KOPT-K1 (cell line): ENCODE measurements at regions not wholly inside any gene's neighbourhood (a gene's known extent, or its start where the extent isn't known, plus 50 kb on each side); places are given as distances from the start of the nearest gene placed in this dataset.

Experiments used
- H3K27ac ChIP-seq: fragments of 200-600 bp; sonication (generic); 2 replicates; pipeline ENCODE4 v1.5.1; 2016; ENCODE audit warnings: antibody characterized with exemption, mild to moderate bottlenecking, low read depth, low read length; ENCODE audit not compliant: poor library complexity, severe bottlenecking
- H3K36me3 ChIP-seq: fragments of 200-600 bp; sonication (generic); 2 replicates; pipeline ENCODE4 v1.5.1; 2017; ENCODE audit warnings: antibody characterized with exemption, mild to moderate bottlenecking, low read length, moderate library complexity; ENCODE audit not compliant: insufficient read depth
- H3K9me3 ChIP-seq: fragments of 200-600 bp; sonication (generic); 2 replicates; pipeline ENCODE4 v1.5.1; 2017; ENCODE audit warnings: antibody characterized with exemption, low read length, mild to moderate bottlenecking; ENCODE audit not compliant: insufficient read depth, poor library complexity, severe bottlenecking

DNA sequence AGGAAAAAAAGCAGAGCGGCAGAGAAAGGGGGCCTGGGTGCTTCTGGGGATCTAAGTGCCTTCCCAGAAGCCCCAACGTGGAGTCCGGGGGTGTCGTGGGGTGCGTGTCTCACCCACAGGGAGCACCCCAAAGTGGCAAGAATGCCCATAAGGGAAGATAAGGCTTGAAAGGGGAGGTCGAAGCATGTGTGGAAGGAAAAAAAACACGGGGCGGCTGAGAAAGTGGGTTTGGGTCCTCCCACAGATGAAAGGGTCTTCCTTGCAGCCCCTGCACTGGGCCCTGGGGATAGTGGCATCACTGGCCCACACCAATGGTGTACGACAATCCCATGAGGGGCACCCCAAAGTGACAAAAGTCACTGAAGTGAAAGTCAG lies 275.5 kb downstream of the ALG10 start:
- Histone ChIP-seq H3K36me3 (no peaks in the 10 kb centered on the region), H3K27ac (no peak overlapping the region), H3K9me3 (peaks cover 95% of the 10 kb centered on the region)

DNA sequence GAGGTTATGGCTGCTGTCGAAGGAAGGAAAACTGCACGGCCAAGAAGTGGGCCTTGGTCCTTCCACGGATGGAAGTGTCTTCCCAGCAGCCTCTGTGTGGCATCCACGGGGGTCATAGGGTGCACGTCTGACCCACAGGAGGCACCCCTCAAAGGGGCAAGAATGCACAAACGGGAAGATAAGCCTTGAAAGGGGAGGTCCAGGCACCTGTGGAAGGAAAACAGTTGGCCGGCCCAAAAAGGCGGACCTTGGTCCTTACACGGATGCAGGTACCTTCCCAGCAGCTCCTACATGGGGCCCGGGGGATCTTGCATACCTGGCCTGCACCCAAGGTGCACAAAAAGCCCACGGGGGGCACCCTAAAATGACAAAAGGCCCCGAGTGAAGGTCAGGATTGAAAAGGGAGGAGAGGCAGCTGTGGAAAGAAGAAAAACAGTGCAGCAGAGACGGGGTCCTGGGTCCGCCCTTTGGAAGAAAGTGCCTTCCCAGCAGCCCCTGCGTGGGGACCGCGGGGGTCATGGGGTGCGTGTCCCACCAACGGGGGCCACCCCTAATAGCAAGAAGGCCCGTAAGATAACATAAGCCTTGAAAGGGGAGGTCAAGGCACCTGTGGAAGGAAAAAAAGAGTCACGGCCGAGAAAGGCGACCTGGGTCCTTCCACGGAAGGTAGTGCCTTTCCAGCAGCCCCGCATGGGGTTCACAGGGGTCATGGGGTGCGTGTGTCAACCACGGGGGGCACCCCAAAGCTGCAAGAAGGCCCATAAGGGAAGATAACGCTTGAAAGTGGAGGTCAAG lies 276.1 kb downstream of the ALG10 start:
- no peak overlapping the region for H3K27ac ChIP-seq
- H3K36me3 ChIP-seq: no peaks in the 10 kb centered on the region
- peaks cover 100% of the 10 kb centered on the region for H3K9me3 ChIP-seq

DNA sequence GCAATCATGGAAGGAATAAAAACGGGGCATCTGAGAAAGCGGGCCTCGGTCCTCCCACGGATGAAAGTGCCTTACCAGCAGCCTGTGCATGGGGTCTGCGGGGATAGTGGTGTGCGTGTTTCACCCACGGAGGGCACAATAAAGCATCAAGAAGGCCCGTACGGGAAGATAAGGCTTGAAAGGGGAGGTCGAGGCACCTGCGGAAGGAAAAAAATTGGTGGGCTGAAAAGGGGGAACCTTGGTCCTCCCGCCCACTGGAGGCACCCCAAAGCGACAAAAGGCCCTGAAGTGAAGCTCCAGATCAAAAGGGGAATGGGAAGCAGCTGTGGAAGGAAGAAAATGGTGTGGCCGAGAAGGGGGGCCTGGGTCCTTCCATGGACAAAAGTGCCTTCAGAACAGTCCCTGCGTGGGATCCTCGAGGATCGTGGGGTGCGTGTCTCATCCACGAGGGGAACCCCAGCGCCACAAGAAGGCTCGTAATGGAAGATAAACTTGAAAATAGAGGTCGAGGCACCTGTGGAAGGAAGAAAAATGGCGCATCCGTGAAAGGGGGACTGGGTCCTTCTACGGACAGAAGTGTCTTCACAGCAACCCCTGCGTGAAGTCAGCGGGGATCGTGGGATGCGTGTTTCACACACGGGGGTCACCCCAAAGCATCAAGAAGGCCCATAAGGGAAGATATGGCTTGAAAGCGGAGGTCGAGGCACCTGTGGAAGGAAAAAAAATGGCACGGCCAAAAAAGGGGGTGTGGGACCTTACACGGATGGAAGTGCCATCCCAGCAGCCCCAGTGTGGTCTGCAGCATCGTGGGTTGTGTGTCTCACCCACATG lies 276.9 kb downstream of the ALG10 start:
- peaks cover 100% of the 10 kb centered on the region for H3K9me3 ChIP-seq
- no peak overlapping the region for H3K27ac ChIP-seq
- no peaks in the 10 kb centered on the region for H3K36me3 ChIP-seq

DNA sequence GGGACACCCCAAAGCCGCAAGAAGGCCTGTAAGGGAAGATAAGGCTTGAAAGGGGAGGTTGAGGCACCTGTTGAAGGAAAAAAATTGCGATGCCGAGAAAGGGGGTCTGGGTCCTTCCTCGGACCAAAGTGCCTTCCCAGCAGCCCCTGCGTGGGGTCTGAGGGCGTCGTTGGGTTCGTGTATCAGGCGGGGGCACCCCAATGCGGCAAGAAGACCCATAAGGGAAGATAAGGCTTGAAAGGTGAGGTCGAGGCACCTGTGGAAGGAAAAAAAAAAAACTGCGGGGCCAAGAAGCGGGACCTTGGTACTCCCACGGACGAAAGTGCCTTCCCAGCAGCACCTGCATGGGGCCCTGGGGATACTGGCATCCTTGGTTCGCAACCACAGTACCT lies 277.5 kb downstream of the ALG10 start:
- Histone ChIP-seq H3K36me3 (no peaks in the 10 kb centered on the region), H3K9me3 (peaks cover 100% of the 10 kb centered on the region), H3K27ac (no peak overlapping the region)

DNA sequence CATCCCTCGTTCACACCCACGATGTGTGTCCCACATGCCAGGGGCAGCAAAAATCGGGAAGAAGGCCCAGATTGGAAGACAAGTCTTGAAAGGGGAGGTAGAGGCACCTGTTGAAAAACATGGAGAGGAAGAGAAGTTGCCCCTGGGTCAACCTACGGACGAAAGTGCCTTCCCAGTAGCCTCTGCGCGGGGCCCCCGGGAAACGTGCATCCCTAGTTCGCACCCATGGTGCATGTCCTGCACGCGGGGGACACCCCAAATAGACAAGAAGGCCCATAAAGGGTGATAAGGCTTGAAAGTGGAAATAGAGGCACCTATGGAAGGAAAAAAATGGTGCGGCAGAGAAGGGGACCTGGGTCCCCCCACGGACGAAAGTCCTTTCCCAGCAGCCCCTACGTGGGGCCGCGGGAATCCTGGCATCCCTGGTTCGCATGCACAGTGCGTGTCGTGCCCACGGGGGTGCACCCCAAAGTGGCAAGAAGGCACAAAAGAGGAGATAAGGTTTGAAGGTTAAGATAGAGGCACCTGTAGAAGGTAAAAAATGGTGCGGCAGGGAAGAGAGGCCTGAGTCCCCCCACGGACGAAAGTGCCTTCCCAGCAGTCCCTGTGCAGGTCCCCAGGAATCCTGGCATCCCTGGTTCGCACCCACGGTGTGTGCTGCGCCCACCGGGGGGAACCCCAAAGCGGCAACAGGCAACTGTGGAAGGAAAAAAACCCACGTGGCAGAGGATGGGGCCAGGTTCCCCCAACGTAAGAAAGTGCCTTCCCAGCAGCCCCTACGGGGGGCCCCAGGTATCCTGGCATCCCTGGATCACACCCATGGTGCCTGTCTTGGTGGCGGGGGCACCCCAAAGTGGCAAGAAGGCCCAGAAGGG lies 278.3 kb downstream of the ALG10 start:
- Histone ChIP-seq H3K9me3 (peaks cover 100% of the 10 kb centered on the region), H3K36me3 (no peaks in the 10 kb centered on the region), H3K27ac (no peak overlapping the region)

DNA sequence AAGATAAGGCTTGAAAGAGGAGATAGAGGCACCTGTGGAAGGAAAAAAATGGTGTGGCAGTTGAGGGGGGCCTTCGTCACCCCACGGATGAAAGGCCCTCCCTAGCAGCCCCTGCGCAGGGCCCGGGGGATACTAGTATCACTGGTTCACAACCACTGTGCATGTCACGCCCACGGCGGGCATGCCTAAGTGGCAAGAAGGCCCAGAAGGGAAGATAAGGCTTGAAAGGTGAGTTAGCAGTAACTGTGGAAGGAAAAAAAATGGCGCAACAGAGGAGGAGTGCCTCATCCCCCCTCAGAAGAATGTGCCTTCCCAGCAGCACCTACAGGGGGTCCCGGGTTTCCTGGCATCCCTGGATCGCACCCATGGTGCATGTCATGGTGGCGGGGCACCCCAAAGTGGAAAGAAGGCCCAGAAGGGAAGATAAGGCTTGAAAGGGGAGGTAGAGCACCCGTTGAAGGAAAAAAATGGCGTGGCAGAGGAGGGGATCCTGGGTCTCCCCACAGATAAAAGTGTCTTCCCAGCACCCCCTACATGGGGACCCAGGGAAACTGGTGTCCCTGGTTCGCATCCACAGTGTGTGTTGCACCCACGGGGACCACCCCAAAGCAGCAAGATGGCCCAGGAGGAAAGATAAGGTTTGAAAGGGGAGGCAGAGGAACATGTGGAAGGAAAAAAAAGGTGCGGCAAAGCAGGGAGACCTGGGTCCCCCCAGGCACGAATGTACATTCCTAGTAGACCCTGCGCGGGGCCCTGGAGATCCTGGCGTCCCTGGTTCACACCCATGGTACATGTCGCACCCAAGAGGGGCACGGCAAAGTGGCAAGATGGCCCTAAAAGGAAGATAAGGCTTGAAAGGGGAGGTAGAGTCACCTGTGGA lies 279.2 kb downstream of the ALG10 start:
- Histone ChIP-seq H3K9me3 (peaks cover 100% of the 10 kb centered on the region), H3K27ac (no peak overlapping the region), H3K36me3 (no peaks in the 10 kb centered on the region)

DNA sequence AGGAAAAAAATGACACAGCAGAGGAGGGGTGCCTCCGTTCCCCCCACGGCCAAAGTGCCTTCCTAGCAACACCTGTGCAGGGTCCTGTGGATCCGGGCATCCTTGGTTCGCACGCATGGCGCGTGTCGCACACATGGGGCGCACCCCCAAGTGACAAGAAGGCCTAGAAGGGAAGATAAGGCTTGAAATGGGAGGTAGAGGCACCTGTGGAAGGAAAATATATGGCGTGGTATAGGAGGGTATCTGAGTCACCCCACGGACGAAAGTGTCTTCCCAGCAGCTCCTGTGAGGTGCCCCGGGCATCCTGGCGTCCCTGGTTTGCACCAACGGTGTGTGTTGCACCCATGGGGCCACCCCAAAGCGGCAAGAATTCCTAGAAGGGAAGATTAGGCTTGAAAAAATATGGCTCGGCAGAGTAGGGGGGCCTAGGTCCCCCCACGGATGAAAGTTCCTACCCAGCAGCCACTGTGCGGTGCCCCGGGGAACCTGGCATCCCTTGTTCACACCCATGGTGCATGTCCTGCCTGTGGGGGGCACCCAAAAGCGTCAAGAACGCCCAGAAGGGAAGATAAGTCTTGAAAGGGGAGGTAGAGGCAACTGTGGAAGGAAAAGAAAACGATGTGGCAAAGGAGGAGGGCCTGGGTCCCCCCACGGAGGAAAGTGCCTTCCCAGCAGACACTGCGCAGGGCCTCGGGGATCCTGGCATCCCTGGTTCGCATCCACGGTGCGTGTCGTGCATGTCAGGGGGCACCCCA lies 280.0 kb downstream of the ALG10 start:
- no peak overlapping the region for H3K27ac ChIP-seq
- peaks cover 95% of the 10 kb centered on the region for H3K9me3 ChIP-seq
- no peaks in the 10 kb centered on the region for H3K36me3 ChIP-seq

DNA sequence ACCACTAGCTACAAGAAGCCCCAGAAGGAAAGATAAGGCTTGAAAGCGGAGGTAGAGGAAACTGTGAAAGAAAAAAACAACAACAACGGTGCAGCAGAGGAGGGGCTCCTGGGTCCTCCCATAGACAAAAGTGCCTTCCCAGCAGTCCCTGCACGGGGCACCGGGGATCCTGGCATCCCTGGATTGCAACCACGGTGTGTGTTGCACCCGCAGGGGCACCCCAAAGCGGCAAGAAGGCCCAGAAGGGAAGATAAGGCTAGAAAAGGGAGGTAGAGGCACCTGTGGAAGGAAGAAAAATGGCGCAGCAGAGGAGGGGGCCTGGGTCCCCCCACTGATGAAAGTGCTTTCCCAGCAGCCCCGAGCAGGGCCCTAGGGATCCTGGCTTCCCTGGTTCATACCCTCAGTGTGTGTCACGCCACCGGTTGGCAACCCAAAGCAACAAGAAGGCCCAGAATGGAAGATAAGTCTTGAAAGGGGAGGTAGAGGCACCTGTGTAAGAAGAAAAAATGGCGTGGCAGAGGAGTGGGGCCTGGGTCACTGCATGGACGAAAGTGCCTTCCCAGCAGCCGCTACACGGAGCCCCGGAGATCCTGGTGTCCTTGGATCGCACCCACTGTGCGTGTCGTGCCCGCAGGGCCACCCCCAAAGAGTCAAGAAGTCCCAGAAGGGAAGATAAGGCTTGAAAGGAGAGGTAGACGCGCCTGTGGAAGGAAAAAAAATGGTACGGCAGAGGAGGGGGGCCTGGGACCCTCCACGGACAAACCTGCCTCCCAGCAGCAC lies 281.0 kb downstream of the ALG10 start:
- Histone ChIP-seq H3K27ac (no peak overlapping the region), H3K9me3 (peaks cover 89% of the 10 kb centered on the region), H3K36me3 (no peaks in the 10 kb centered on the region)

DNA sequence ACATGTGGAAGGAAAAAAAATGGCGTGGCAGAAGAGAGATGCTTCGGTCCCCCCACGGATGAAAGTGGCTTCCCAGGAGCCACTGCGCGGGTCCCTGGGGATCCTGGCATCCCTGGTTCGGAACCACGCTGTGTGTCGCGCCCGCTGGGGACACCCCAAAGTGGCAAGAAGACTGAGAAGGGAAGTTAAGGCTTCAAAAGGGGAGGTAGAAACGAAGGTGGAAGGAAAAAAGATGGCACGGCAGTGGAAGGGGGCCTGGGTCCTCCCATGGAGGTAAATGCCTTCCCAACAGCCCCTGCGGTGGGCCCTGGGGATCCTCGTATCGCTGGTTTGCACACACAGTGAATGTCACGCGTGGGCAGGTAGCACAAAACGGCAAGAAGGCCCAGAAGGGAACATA lies 281.7 kb downstream of the ALG10 start:
- Histone ChIP-seq H3K9me3 (peaks cover 82% of the 10 kb centered on the region), H3K27ac (no peak overlapping the region), H3K36me3 (no peaks in the 10 kb centered on the region)

DNA sequence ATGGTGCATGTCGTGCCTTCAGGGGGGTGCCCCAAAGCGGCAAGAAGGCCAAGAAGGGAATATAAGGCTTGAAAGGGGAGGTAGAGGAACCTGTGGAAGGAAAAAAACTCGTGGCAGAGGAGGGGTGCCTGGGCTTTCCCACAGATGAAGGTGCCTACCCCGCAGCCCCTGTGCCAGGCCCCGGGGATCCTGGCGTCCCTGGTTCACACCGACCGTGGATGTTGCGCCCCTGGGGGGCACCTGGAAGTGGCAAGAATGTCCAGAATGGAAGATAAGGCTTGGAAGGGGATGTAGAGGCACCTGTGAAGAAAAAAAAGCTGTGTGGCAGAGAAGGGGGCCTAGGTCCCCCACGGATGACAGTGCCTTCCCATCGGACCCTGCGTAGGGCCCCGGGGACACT lies 282.2 kb downstream of the ALG10 start:
- H3K27ac ChIP-seq: no peak overlapping the region
- no peaks in the 10 kb centered on the region for H3K36me3 ChIP-seq
- peaks cover 76% of the 10 kb centered on the region for H3K9me3 ChIP-seq

DNA sequence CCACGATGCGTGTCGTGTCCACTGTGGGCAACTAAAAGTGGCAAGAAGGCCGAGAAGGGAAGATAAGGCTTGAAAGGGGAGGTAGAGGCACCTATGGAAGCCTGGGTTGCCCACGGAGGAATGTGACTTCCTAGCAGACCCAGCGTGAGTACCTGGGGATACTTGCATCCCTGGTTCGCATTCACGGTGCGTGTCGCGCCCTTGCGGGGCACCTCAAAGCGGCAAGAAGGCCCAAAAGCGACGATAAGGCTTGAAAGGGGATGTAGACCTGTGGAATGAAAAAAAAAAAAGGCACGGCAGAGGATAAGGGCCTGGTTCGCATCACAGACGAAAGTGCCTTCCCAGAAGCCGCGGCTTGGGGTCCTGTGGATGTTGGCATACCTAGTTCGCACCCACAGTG lies 282.9 kb downstream of the ALG10 start:
- Histone ChIP-seq H3K36me3 (no peaks in the 10 kb centered on the region), H3K9me3 (peaks cover 70% of the 10 kb centered on the region), H3K27ac (no peak overlapping the region)

DNA sequence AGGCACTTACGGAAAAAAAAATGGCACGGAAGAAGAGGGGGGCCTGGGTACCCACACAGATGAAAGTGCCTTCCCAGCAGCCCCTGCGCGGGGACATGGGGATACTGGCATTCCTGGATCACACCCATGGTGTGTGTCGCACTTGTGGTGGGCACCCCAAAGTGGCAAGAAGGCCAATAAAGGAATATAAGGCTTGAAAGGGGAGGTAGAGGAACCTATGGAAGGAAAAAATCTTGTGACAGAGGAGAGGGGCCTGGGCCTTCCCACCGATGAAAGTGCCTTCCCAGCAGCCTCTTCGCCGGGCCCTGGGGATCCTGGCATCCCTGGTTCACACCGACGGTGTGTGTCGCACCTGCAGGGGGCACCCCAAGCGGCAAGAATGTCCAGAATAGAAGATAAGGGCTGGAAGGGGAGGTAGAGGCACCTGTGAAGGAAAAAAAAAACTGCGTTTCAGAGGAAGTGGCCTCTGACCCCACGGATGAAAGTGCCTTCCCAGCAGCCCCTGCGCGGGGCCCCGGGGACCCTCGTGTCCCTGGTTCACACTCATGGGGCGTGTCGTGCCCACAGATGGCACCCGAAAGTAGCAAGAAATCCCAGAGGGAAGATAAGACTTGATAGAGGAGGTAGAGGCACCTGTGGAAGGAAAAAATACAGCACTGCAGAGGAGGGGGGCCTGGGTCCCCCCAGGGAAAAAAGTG lies 284.0 kb downstream of the ALG10 start:
- peaks cover 59% of the 10 kb centered on the region for H3K9me3 ChIP-seq
- no peak overlapping the region for H3K27ac ChIP-seq
- H3K36me3 ChIP-seq: no peaks in the 10 kb centered on the region
